GM12878 (cell line): ENCODE measurements at regions not wholly inside any gene's neighbourhood (a gene's known extent, or its start where the extent isn't known, plus 50 kb on each side); places are given as distances from the start of the nearest gene placed in this dataset.

ENCODE experiments used
- ATAC-seq: fragments of 200-7000 bp; cut with Tn5 transposase; 3 replicates; pipeline ENCODE4 v1.9.1; 2020; ENCODE audit warnings: mild to moderate bottlenecking, moderate library complexity
- BruUV-seq: library from RNA; stranded (reverse); fragments of 400-500 nt; replicated peaks from 2 replicates; lab custom pipeline; 2021; lab: Mats Ljungman, UMichigan
- CTCF ChIA-PET: fragments of 300-600 bp; sonication (Branson Sonifier 250); formaldehyde crosslinking; extraction: SDS; loops from one replicate; lab custom pipeline; 2021; ENCODE audit warnings: inconsistent platforms; lab: Yijun Ruan, JAX
- POLR2A ChIA-PET: fragments of 350-600 bp; formaldehyde crosslinking; extraction: SDS; loops from one replicate; lab custom pipeline; 2021; ENCODE audit warnings: inconsistent platforms; lab: Charles Lee
- RAD21 ChIA-PET: fragments of 300-600 bp; sonication (Branson Sonifier 250); formaldehyde crosslinking; loops from one replicate; lab custom pipeline; 2023; ENCODE audit warnings: antibody characterized with exemption; ENCODE audit not compliant: unreplicated experiment; lab: Charles Lee
- SMC1A ChIA-PET: fragments of 300-600 bp; sonication (Branson Sonifier 250); formaldehyde crosslinking; loops from one replicate; lab custom pipeline; 2023; ENCODE audit not compliant: unreplicated experiment, uncharacterized antibody; lab: Charles Lee
- DNase-seq: peaks from one replicate; pipeline ENCODE4 v3.0.0-alpha.2; 2011; ENCODE audit warnings: low read depth, low spot score
- FAIRE-seq: peaks from 3 replicates; lab custom pipeline; 2011; peaks lifted over from hg19 to GRCh38; lab: Jason Lieb, UNC
- H2AFZ ChIP-seq: 2 replicates; pipeline ENCODE4 v1.6.0; 2011; ENCODE audit warnings: low read depth, low read length, control low read depth; ENCODE audit not compliant: control insufficient read depth
- H3K27ac ChIP-seq: 2 replicates; pipeline ENCODE4 v1.5.1; 2011; ENCODE audit warnings: control low read depth; ENCODE audit not compliant: control insufficient read depth, insufficient read depth
- H3K27me3 ChIP-seq, 2 experiments: replicated peaks in 1 of 2; 2 replicates each; pipeline versions ENCODE4 v1.6.0 to v1.6.1; 2011; ENCODE audit warnings: low read length in 1 of 2; ENCODE audit not compliant: control insufficient read depth in 2 of 2, insufficient read depth in 2 of 2
- H3K36me3 ChIP-seq, 2 experiments: 2 replicates each; pipeline ENCODE4 v1.5.1; 2011; ENCODE audit warnings: low read length in 1 of 2; ENCODE audit not compliant: control insufficient read depth in 2 of 2, insufficient read depth in 2 of 2
- H3K4me1 ChIP-seq: 2 replicates; pipeline ENCODE4 v1.6.1; 2011; ENCODE audit warnings: mild to moderate bottlenecking, low read length, moderate library complexity, mixed read lengths; ENCODE audit not compliant: control insufficient read depth, insufficient read depth
- H3K4me2 ChIP-seq: 2 replicates; pipeline ENCODE4 v1.6.0; 2011; ENCODE audit warnings: control low read depth; ENCODE audit not compliant: control insufficient read depth, insufficient read depth
- H3K4me3 ChIP-seq: fragments of 200-600 bp; sonication (generic); 2 replicates; pipeline ENCODE4 v1.5.1; 2016
- H3K79me2 ChIP-seq: 2 replicates; pipeline ENCODE4 v1.6.0; 2011; ENCODE audit warnings: low read length; ENCODE audit not compliant: control insufficient read depth, insufficient read depth
- H3K9ac ChIP-seq: 2 replicates; pipeline ENCODE4 v1.8.0; 2011; ENCODE audit warnings: low read length, control low read depth, mixed read lengths; ENCODE audit not compliant: control insufficient read depth, insufficient read depth
- H3K9me3 ChIP-seq: replicated peaks from 3 replicates; pipeline ENCODE4 v1.5.1; 2011; ENCODE audit warnings: mild to moderate bottlenecking, low read length; ENCODE audit not compliant: control insufficient read depth, insufficient read depth
- H4K20me1 ChIP-seq: 2 replicates; pipeline ENCODE4 v1.6.0; 2011; ENCODE audit not compliant: control insufficient read depth, insufficient read depth
- EED ChIP-seq: sonication (generic); IDR thresholded peaks from 2 replicates; pipeline ENCODE4 v1.6.1; 2016; ENCODE audit warnings: antibody characterized with exemption, low read depth
- WGBS: methylation state at CpG from one replicate; pipeline ENCODE4 v1.1.6; 2016; ENCODE audit warnings: low lambda C conversion rate; ENCODE audit not compliant: insufficient replicate concordance, insufficient coverage; ENCODE audit errors: missing lambda C conversion rate; 5-methylcytosine and 5-hydroxymethylcytosine counted together
- in situ Hi-C: fragments of 300-500 bp; cut with MboI; formaldehyde crosslinking; loops from 9 replicates; pipeline ENCODE4 v1.14.3; 2018; ENCODE audit warnings: mixed read lengths
- intact Hi-C: fragments of 100-400 bp; cut with micrococcal nuclease; formaldehyde crosslinking; loops from one replicate; pipeline ENCODE4 v1.14.2; 2022; ENCODE audit not compliant: unreplicated experiment
- TF ChIP-seq, protein P1 (sequence below): fragments of 450-650 bp; IDR thresholded peaks from 2 replicates; pipeline ENCODE4 v1.6.1; 2017; ENCODE audit warnings: mild to moderate bottlenecking, moderate library complexity

DNA sequence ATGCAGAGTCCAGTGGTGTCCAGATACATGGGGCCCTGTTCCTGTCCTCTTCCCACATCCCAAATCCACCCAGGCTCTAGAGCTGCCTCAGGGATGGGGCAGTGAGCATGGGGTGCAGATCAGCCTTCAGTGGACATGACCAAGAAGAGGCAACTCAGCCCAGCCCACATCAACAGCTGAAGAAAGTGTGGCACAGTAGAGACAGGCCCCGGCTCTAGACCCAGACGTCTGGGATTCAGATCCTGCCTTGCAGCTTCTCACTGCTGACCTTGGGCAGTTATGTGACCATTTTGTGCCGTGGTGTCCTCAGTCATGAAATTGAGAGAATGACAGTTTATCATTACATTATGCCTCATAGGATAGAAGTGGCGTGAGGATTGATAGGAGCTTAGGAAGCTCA lies 54.6 kb upstream of the CST7 start:
- ATAC-seq (no peak), FAIRE-seq (no peak)
- intact Hi-C loops: no loop called here

More for the DNA sequence above, 54.6 kb upstream of the CST7 start:
- Histone ChIP-seq H3K9ac (no peak overlapping the region), H3K4me3 (no peak overlapping the region), H3K79me2 (no peaks in the 10 kb centered on the region), H3K4me1 (no peaks in the 10 kb centered on the region), H2AFZ (no peak overlapping the region), H4K20me1 (no peaks in the 10 kb centered on the region), H3K27ac (no peak overlapping the region), H3K36me3 (no peaks in the 10 kb centered on the region), H3K9me3 (no peaks in the 10 kb centered on the region; the same call in 2 of the 3 replicates), H3K27me3 (no peaks in the 10 kb centered on the region; a peak in 1 of 4 replicates), H3K4me2 (no peak overlapping the region)
- WGBS: 70% methylated on average over 4 of the region's 4 CpGs
- ChIA-PET POLR2A (no interaction called here), CTCF (no interaction called here), RAD21 (no interaction called here), SMC1A (interaction anchor here (1.2 kb wide), 1 partner anchor 25 kb away, joined by 3 read pairs; no protein-coding TSS in a partner anchor)
- in situ Hi-C loops: no loop called here
- no peak for DNase-seq
- BruUV-seq: no TSS peak
- TF ChIP-seq EED: no peak
- TF ChIP-seq, protein P1, sequence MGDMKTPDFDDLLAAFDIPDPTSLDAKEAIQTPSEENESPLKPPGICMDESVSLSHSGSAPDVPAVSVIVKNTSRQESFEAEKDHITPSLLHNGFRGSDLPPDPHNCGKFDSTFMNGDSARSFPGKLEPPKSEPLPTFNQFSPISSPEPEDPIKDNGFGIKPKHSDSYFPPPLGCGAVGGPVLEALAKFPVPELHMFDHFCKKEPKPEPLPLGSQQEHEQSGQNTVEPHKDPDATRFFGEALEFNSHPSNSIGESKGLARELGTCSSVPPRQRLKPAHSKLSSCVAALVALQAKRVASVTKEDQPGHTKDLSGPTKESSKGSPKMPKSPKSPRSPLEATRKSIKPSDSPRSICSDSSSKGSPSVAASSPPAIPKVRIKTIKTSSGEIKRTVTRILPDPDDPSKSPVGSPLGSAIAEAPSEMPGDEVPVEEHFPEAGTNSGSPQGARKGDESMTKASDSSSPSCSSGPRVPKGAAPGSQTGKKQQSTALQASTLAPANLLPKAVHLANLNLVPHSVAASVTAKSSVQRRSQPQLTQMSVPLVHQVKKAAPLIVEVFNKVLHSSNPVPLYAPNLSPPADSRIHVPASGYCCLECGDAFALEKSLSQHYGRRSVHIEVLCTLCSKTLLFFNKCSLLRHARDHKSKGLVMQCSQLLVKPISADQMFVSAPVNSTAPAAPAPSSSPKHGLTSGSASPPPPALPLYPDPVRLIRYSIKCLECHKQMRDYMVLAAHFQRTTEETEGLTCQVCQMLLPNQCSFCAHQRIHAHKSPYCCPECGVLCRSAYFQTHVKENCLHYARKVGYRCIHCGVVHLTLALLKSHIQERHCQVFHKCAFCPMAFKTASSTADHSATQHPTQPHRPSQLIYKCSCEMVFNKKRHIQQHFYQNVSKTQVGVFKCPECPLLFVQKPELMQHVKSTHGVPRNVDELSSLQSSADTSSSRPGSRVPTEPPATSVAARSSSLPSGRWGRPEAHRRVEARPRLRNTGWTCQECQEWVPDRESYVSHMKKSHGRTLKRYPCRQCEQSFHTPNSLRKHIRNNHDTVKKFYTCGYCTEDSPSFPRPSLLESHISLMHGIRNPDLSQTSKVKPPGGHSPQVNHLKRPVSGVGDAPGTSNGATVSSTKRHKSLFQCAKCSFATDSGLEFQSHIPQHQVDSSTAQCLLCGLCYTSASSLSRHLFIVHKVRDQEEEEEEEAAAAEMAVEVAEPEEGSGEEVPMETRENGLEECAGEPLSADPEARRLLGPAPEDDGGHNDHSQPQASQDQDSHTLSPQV: no peak
